Right lobe of liver (tissue), 4 donors: ENCODE measurements at regions not wholly inside any gene's neighbourhood (a gene's known extent, or its start where the extent isn't known, plus 50 kb on each side); places are given as distances from the start of the nearest gene placed in this dataset.

Source experiments
- POLR2A ChIP-seq: fragments of 450-650 bp; IDR thresholded peaks from one replicate; pipeline ENCODE4 v1.6.1; 2017; ENCODE audit warnings: antibody characterized with exemption, mild to moderate bottlenecking
- TF ChIP-seq, protein P1 (sequence below), 4 donors: fragments of 200-600 bp in 3 of 4; fragments of 450-650 bp in 1 of 4; IDR thresholded peaks; one replicate each; pipeline versions ENCODE4 v1.5.1 to v1.8.0; 2016 to 2022; ENCODE audit warnings: antibody characterized with exemption in 4 of 4, mild to moderate bottlenecking in 2 of 4
- donor health status: DM: no; HTN: no; CAD: no.
- donor health status: DM: no; HTN: no; CAD: no.
- donor health status: DM: no; HTN: yes; CAD: no.

DNA sequence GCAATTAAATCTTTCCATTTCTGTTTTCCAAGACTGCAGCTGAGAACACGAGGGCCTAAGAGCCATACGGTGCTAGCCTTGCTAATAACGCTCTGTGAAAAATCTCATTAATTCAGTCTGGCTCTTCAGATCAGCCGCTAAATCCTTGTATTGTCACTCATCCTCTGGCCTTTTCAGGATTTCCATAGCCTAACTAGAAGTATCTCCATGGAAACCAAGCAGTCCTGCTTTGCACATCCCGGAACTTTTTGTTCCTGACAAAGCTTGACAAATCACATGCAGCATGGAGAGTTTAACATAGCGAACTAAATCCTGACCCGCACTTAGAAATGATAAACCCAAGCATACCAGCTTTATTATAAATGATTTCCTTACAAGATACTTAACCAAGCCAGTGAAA is 383.7 kb downstream of the CD83 start:
- TF ChIP-seq, protein P1, sequence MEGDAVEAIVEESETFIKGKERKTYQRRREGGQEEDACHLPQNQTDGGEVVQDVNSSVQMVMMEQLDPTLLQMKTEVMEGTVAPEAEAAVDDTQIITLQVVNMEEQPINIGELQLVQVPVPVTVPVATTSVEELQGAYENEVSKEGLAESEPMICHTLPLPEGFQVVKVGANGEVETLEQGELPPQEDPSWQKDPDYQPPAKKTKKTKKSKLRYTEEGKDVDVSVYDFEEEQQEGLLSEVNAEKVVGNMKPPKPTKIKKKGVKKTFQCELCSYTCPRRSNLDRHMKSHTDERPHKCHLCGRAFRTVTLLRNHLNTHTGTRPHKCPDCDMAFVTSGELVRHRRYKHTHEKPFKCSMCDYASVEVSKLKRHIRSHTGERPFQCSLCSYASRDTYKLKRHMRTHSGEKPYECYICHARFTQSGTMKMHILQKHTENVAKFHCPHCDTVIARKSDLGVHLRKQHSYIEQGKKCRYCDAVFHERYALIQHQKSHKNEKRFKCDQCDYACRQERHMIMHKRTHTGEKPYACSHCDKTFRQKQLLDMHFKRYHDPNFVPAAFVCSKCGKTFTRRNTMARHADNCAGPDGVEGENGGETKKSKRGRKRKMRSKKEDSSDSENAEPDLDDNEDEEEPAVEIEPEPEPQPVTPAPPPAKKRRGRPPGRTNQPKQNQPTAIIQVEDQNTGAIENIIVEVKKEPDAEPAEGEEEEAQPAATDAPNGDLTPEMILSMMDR (IDR thresholded peaks at IDR 0.05), result no peak
- no peak for TF ChIP-seq POLR2A
